ENCODE measurements at regions not wholly inside any gene's neighbourhood (a gene's known extent, or its start where the extent isn't known, plus 50 kb on each side); places are given as distances from the start of the nearest gene placed in this dataset.

DNA sequence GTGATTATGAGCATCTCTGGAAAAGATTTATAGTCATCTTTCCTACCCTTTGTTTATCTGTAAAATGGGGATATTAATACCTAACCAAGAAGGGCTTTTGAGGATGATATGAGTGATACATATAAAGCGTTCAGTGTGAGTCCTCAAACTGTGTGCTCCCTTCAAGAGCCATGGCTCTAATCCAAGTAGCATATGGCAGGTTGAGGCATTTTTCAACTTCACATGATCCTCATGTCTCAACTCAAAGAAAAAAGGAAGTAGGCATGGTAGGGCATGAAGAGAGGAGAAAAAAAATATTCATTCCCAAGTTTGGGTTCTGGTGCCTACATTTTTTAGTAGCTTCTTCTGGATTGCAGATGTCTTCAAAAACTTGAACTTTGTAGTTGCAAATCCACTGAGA, 286.3 kb upstream of the ATP2B1 start:
- Mint-ChIP-seq H3K27ac (ENCODE audit: unreplicated experiment) (no peak overlapping the region), H3K36me3 (ENCODE audit: low read depth) (no peaks in the 10 kb centered on the region), H3K4me3 (no peak overlapping the region), H3K4me1 (peaks cover 6% of the 10 kb centered on the region), H3K27me3 (ENCODE audit: low read depth) (no peaks in the 10 kb centered on the region), H3K9me3 (no peaks in the 10 kb centered on the region)
- TF ChIP-seq, protein P1, sequence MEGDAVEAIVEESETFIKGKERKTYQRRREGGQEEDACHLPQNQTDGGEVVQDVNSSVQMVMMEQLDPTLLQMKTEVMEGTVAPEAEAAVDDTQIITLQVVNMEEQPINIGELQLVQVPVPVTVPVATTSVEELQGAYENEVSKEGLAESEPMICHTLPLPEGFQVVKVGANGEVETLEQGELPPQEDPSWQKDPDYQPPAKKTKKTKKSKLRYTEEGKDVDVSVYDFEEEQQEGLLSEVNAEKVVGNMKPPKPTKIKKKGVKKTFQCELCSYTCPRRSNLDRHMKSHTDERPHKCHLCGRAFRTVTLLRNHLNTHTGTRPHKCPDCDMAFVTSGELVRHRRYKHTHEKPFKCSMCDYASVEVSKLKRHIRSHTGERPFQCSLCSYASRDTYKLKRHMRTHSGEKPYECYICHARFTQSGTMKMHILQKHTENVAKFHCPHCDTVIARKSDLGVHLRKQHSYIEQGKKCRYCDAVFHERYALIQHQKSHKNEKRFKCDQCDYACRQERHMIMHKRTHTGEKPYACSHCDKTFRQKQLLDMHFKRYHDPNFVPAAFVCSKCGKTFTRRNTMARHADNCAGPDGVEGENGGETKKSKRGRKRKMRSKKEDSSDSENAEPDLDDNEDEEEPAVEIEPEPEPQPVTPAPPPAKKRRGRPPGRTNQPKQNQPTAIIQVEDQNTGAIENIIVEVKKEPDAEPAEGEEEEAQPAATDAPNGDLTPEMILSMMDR (conservative IDR thresholded peaks at IDR 0.05): no peak
- no peak for DNase-seq (ENCODE audit: low read depth, low spot score)

DNA sequence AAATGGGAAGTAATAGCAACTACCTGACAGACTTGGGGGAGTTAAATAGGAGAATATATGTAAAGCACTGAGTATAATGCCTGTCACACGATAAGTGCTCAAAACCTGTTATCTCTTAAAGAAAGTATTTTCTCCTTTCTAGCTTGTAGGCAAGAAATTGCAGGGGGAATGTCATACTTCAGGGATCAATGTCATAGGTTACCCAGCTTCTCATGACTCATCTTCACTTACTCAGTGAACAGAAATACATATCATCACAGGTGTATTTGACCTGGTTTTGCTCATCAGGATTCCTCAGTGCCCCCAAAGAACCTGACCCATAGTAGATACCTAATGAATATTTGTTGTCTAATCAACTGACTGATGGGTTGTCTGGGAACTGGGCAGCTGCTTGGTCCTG, 285.0 kb upstream of the ATP2B1 start:
- Mint-ChIP-seq H3K4me3 (no peak overlapping the region), H3K36me3 (ENCODE audit: low read depth) (no peaks in the 10 kb centered on the region), H3K4me1 (peaks cover 2% of the 10 kb centered on the region)

DNA sequence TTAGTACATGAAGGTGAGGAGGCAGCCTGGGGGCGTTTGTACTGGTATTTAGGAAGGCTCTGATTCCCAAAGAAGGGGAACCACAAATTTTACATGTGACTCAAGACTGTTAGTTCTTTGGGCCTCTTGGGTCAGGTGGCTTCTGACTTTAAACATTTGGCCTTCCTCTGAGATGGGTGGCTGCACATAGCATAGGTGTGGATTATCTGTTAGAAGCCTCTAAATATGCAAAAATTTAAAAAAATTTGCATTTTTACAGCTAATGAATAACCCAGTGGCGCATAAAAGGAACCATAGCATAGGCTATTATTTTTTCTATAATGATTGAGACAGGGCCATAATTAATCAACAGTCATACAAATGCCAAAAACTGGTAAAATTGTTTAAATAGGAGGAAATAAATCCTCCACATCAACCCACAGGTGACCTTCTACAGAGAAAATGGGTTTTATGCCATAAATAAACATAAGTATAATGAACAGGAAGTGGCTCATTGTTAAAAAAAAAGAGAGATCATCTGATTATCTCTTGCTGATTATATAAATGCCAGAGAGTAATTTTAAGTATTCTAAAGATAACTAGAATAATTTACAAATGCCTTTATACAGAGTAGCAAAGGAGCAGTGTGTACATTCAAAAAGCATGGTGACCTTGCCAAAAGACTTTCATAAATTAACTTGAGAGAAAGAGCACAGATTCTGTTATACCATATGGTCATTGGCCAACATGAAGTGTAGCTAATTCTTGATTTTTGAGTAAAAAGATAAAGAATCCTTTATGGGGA, 284.2 kb upstream of the ATP2B1 start:
- H3K4me3 Mint-ChIP-seq: no peak overlapping the region
- H3K9me3 Mint-ChIP-seq: no peaks in the 10 kb centered on the region
- no peaks in the 10 kb centered on the region for H3K27me3 Mint-ChIP-seq (ENCODE audit: low read depth)
- H3K27ac Mint-ChIP-seq (ENCODE audit: unreplicated experiment): no peak overlapping the region
- H3K4me1 Mint-ChIP-seq: no peaks in the 10 kb centered on the region
- TF ChIP-seq, protein P1 (conservative IDR thresholded peaks at IDR 0.05): no peak
- no peak for DNase-seq (ENCODE audit: low read depth, low spot score)
- no peaks in the 10 kb centered on the region for H3K36me3 Mint-ChIP-seq (ENCODE audit: low read depth)

More for the DNA sequence above, 285.0 kb upstream of the ATP2B1 start:
- H3K27me3 Mint-ChIP-seq (ENCODE audit: low read depth): no peaks in the 10 kb centered on the region
- no peaks in the 10 kb centered on the region for H3K9me3 Mint-ChIP-seq
- TF ChIP-seq, protein P1 (conservative IDR thresholded peaks at IDR 0.05): no peak
- H3K27ac Mint-ChIP-seq (ENCODE audit: unreplicated experiment): no peak overlapping the region
- no peak for DNase-seq (ENCODE audit: low read depth, low spot score)

DNA sequence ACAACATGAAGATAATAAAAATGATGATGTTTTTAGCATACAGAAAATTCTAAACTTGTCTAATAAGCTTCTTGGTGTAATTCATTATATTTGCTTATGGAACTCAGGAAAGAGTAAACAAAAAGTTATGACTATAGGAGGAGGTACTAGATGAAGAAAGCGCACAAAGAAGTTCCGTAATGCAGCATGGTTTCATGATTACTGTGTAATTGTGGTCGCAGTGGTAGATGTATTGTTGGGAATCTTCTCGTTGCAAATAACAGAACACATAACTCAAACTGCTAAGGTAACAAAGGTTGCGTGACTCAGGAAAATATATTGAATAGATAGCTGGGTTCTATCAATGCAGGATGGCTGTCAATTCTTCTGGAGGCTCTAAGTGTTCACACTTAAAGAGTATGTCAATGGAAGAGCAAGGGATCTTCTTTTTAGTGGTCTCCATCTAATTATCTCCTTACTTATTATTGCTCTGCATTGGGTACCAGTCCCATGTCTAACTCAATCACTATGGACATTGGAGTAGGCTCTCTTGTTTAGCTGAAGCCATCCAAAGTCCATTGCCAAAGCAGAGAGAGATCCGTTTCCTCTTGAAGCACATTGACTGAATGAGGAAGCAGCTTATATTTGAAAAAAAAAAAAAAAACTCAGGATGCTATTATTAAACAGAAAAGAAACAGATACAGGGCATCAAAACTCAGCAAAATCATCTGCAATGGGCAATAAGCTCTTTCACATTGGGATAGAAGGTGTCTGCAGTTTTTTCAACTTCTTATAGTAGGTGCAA, 283.4 kb upstream of the ATP2B1 start:
- H3K27ac Mint-ChIP-seq (ENCODE audit: unreplicated experiment): no peak overlapping the region
- TF ChIP-seq, protein P1 (conservative IDR thresholded peaks at IDR 0.05): no peak
- peaks cover 2% of the 10 kb centered on the region for H3K4me1 Mint-ChIP-seq
- DNase-seq (ENCODE audit: low read depth, low spot score): no peak
- H3K36me3 Mint-ChIP-seq (ENCODE audit: low read depth): no peaks in the 10 kb centered on the region
- H3K4me3 Mint-ChIP-seq: no peak overlapping the region
- H3K9me3 Mint-ChIP-seq: no peaks in the 10 kb centered on the region
- no peaks in the 10 kb centered on the region for H3K27me3 Mint-ChIP-seq (ENCODE audit: low read depth)

DNA sequence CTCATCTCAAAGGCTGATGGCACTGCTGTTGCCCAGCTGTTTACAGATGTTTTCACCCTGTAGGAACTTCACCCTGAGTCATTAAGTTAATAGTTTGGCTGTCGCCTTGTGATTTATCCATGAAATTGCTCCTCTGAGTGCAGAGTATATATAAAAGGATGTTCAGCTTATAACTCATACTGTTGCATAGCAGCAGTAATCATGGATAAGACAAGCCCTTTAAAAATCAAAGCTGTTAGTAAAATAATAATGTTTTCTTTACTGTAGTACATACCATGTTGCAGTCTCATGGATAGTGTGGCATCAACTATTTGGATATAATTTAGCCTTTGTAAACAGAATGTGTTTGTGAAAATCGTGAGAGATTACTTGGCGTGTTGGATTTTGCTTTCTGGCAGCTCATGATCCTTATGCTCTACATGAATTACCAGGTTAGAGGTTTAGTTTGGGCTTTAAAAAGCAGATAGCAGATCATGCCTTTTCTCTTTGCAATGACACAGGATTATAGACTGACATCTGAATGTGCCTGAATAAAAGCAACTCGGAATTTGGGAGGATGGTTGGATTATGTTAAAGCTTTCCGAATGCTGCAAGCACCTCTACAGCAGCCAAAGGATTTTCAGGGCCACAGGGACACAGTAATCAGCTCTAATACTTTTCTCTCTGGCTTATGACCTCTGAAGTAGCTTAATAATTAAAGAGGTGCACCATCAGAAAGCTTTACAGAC, 279.7 kb upstream of the ATP2B1 start:
- Mint-ChIP-seq H3K4me3 (no peak overlapping the region), H3K4me1 (peaks cover 6% of the 10 kb centered on the region), H3K36me3 (ENCODE audit: low read depth) (no peaks in the 10 kb centered on the region), H3K27ac (ENCODE audit: unreplicated experiment) (no peak overlapping the region), H3K9me3 (no peaks in the 10 kb centered on the region), H3K27me3 (ENCODE audit: low read depth) (no peaks in the 10 kb centered on the region)
- TF ChIP-seq, protein P1 (conservative IDR thresholded peaks at IDR 0.05): no peak
- DNase-seq (ENCODE audit: low read depth, low spot score): no peak
